ENCODE measurements at regions not wholly inside any gene's neighbourhood (a gene's known extent, or its start where the extent isn't known, plus 50 kb on each side); places are given as distances from the start of the nearest gene placed in this dataset.

GRCh38 chr2:142815375-142815774, 62.1 kb upstream of the KYNU start:
- TF ChIP-seq FOXP2 (optimal IDR thresholded peaks at IDR 0.05; ENCODE audit: borderline replicate concordance, extremely low read depth, extremely low read length, insufficient read depth) (no peak), TAF1 (IDR thresholded peaks at IDR 0.05; ENCODE audit: borderline replicate concordance, insufficient read depth, low read length) (no peak), POLR2AphosphoS5 (IDR thresholded peaks at IDR 0.05; ENCODE audit: low read depth, low read length) (no peak), SIN3A (IDR thresholded peaks at IDR 0.05; ENCODE audit: borderline replicate concordance, insufficient read depth, low read length) (no peak), REST (IDR thresholded peaks at IDR 0.05; ENCODE audit: insufficient read depth in 1 of 2, low read depth in 2 of 2, low read length in 2 of 2) (no peak)

- TF ChIP-seq FOXP2 (optimal IDR thresholded peaks at IDR 0.05; ENCODE audit: borderline replicate concordance, extremely low read depth, extremely low read length, insufficient read depth) (no peak), TAF1 (IDR thresholded peaks at IDR 0.05; ENCODE audit: borderline replicate concordance, insufficient read depth, low read length) (no peak), REST (IDR thresholded peaks at IDR 0.05; ENCODE audit: insufficient read depth in 1 of 2, low read depth in 2 of 2, low read length in 2 of 2) (no peak), POLR2AphosphoS5 (IDR thresholded peaks at IDR 0.05; ENCODE audit: low read depth, low read length) (no peak), SIN3A (IDR thresholded peaks at IDR 0.05; ENCODE audit: borderline replicate concordance, insufficient read depth, low read length) (no peak)
Observed at GRCh38 chr2:142813830-142814829, 63.3 kb upstream of the KYNU start.

- no peak for TF ChIP-seq FOXP2 (optimal IDR thresholded peaks at IDR 0.05; ENCODE audit: borderline replicate concordance, extremely low read depth, extremely low read length, insufficient read depth)
- no peak for TF ChIP-seq TAF1 (IDR thresholded peaks at IDR 0.05; ENCODE audit: borderline replicate concordance, insufficient read depth, low read length)
- no peak for TF ChIP-seq POLR2AphosphoS5 (IDR thresholded peaks at IDR 0.05; ENCODE audit: low read depth, low read length)
- TF ChIP-seq REST (IDR thresholded peaks at IDR 0.05; ENCODE audit: insufficient read depth in 1 of 2, low read depth in 2 of 2, low read length in 2 of 2): no peak
- TF ChIP-seq SIN3A (IDR thresholded peaks at IDR 0.05; ENCODE audit: borderline replicate concordance, insufficient read depth, low read length): no peak
Observed at GRCh38 chr2:142805244-142805643, 72.2 kb upstream of the KYNU start.

- TF ChIP-seq POLR2AphosphoS5 (IDR thresholded peaks at IDR 0.05; ENCODE audit: low read depth, low read length) (no peak), REST (IDR thresholded peaks at IDR 0.05; ENCODE audit: insufficient read depth in 1 of 2, low read depth in 2 of 2, low read length in 2 of 2) (no peak), TAF1 (IDR thresholded peaks at IDR 0.05; ENCODE audit: borderline replicate concordance, insufficient read depth, low read length) (no peak), SIN3A (IDR thresholded peaks at IDR 0.05; ENCODE audit: borderline replicate concordance, insufficient read depth, low read length) (no peak)
Observed at GRCh38 chr2:142803158-142803557, 74.3 kb upstream of the KYNU start.
